SHP77 treated with DMSO at 0.1 percent for 48 hours (cell line): ENCODE measurements at regions not wholly inside any gene's neighbourhood (a gene's known extent, or its start where the extent isn't known, plus 50 kb on each side); places are given as distances from the start of the nearest gene placed in this dataset.

ENCODE experiments used
- DNase-seq: peaks from one replicate; lab custom pipeline; 2025; lab: John Stamatoyannopoulos, UW

- no peak for DNase-seq
Measured at GRCh38 chr6:40074306-40075055, 140.2 kb upstream of the MOCS1 start.

- DNase-seq: no peak
Measured at GRCh38 chr6:40066372-40066771, 132.1 kb upstream of the MOCS1 start.

- no peak for DNase-seq
Measured at GRCh38 chr6:40056865-40057264, 122.6 kb upstream of the MOCS1 start.

GRCh38 chr6:40054602-40055001 is 120.3 kb upstream of the MOCS1 start:
- no peak for DNase-seq

- DNase-seq: no peak
Measured at GRCh38 chr6:40054186-40054585, 119.9 kb upstream of the MOCS1 start.

- no peak for DNase-seq
Measured at GRCh38 chr6:40049128-40049527, 114.9 kb upstream of the MOCS1 start.

- no peak for DNase-seq
Measured at GRCh38 chr6:40044196-40044595, 109.9 kb upstream of the MOCS1 start.

GRCh38 chr6:40042232-40042631 is 108.0 kb upstream of the MOCS1 start:
- DNase-seq: no peak

GRCh38 chr6:40039042-40039441 is 104.8 kb upstream of the MOCS1 start:
- no peak for DNase-seq

- DNase-seq: no peak
Measured at GRCh38 chr6:40038626-40039025, 104.4 kb upstream of the MOCS1 start.

GRCh38 chr6:40037271-40037670 is 103.0 kb upstream of the MOCS1 start:
- DNase-seq: no peak

- DNase-seq: no peak
Measured at GRCh38 chr6:40036186-40036585, 101.9 kb upstream of the MOCS1 start.

- DNase-seq: no peak
Measured at GRCh38 chr6:40028449-40028848, 94.2 kb upstream of the MOCS1 start.

- no peak for DNase-seq
Measured at GRCh38 chr6:40022867-40023266, 88.6 kb upstream of the MOCS1 start.

GRCh38 chr6:40020166-40020565 is 85.9 kb upstream of the MOCS1 start:
- DNase-seq: no peak

GRCh38 chr6:40015530-40015929 is 81.3 kb upstream of the MOCS1 start:
- no peak for DNase-seq

GRCh38 chr6:40011844-40012243 is 77.6 kb upstream of the MOCS1 start:
- DNase-seq: no peak

GRCh38 chr6:40000964-40001515 is 66.8 kb upstream of the MOCS1 start:
- DNase-seq: no peak

- DNase-seq: no peak
Measured at GRCh38 chr6:39999006-39999867, 65.0 kb upstream of the MOCS1 start.

- no peak for DNase-seq
Measured at GRCh38 chr6:39998126-39998525, 63.9 kb upstream of the MOCS1 start.

GRCh38 chr6:39997101-39997635 is 62.9 kb upstream of the MOCS1 start:
- DNase-seq: no peak

GRCh38 chr6:39995633-39996032 is 61.4 kb upstream of the MOCS1 start:
- DNase-seq: no peak
